SK-N-MC (cell line): ENCODE measurements at regions not wholly inside any gene's neighbourhood (a gene's known extent, or its start where the extent isn't known, plus 50 kb on each side); places are given as distances from the start of the nearest gene placed in this dataset.

Source experiments
- DNase-seq: peaks from one replicate; pipeline ENCODE4 v3.0.0-alpha.2; 2011; ENCODE audit warnings: low read depth, low spot score
- H3K27ac ChIP-seq: fragments of 200-600 bp; sonication (generic); 2 replicates; pipeline ENCODE4 v1.5.1; 2016; ENCODE audit warnings: mixed run types
- H3K36me3 ChIP-seq: fragments of 200-600 bp; sonication (generic); 2 replicates; pipeline ENCODE4 v1.6.1; 2017; ENCODE audit warnings: antibody characterized with exemption, low read length, mixed read lengths; ENCODE audit not compliant: insufficient read depth
- H3K4me3 ChIP-seq: fragments of 200-600 bp; sonication (generic); 2 replicates; pipeline ENCODE4 v1.5.1; 2016
- H3K9ac ChIP-seq: fragments of 200-600 bp; sonication (generic); 2 replicates; pipeline ENCODE4 v1.8.0; 2017; ENCODE audit warnings: mixed run types, mixed read lengths; ENCODE audit not compliant: insufficient read length
- H3K9me3 ChIP-seq: fragments of 200-600 bp; sonication (generic); 2 replicates; pipeline ENCODE4 v1.6.1; 2017; ENCODE audit warnings: low read depth, mild to moderate bottlenecking, antibody characterized with exemption, low read length, moderate library complexity, mixed read lengths
- EZH2 ChIP-seq: fragments of 200-600 bp; sonication (generic); IDR thresholded peaks from one replicate; pipeline ENCODE4 v1.6.1; 2017; ENCODE audit warnings: antibody characterized with exemption
- FOXP2 ChIP-seq: optimal IDR thresholded peaks from 2 replicates; pipeline ENCODE3; 2011; ENCODE audit warnings: mild to moderate bottlenecking, moderate library complexity; ENCODE audit not compliant: insufficient read depth; ENCODE audit errors: extremely low read length, control extremely low read depth
- POLR2AphosphoS5 ChIP-seq: IDR thresholded peaks from 2 replicates; pipeline ENCODE4 v1.6.1; 2012; ENCODE audit warnings: mild to moderate bottlenecking, low read depth, low read length, borderline replicate concordance

- H3K27ac ChIP-seq: peak overlapping the region; percentile 96
Observed at GRCh38 chr7:131072505-131073091, 255.1 kb upstream of the MKLN1 start.

GRCh38 chr7:131074043-131074442, 253.6 kb upstream of the MKLN1 start:
- Histone ChIP-seq H3K27ac (no peak overlapping the region), H3K9ac (no peak overlapping the region), H3K36me3 (0 out of 2 replicates have a peak, but pooled peaks cover 12% of the 10 kb centered on the region), H3K9me3 (no peaks in the 10 kb centered on the region), H3K4me3 (no peak overlapping the region)
- TF ChIP-seq EZH2: no peak
- TF ChIP-seq POLR2AphosphoS5: no peak
- no peak for TF ChIP-seq FOXP2
- DNase-seq: no peak

More at GRCh38 chr7:131072505-131073091, 255.1 kb upstream of the MKLN1 start:
- no peak for TF ChIP-seq EZH2
- no peak; the same call in 1 of the 2 replicates for TF ChIP-seq POLR2AphosphoS5
- no peak for TF ChIP-seq FOXP2
- no peaks in the 10 kb centered on the region for H3K9me3 ChIP-seq
- DNase-seq: peak; percentile 70
- 0 out of 2 replicates have a peak, but pooled peaks cover 12% of the 10 kb centered on the region for H3K36me3 ChIP-seq
- H3K4me3 ChIP-seq: peak overlapping the region; percentile 75
- H3K9ac ChIP-seq: peak overlapping the region; percentile 56

GRCh38 chr7:131074585-131074984, 253.1 kb upstream of the MKLN1 start:
- no peak for TF ChIP-seq FOXP2
- TF ChIP-seq EZH2: no peak
- no peak for TF ChIP-seq POLR2AphosphoS5
- no peak for DNase-seq
- Histone ChIP-seq H3K9me3 (no peaks in the 10 kb centered on the region), H3K9ac (no peak overlapping the region), H3K36me3 (0 out of 2 replicates have a peak, but pooled peaks cover 12% of the 10 kb centered on the region), H3K4me3 (no peak overlapping the region), H3K27ac (no peak overlapping the region)

GRCh38 chr7:131075406-131075805, 252.3 kb upstream of the MKLN1 start:
- DNase-seq: no peak
- 0 out of 2 replicates have a peak, but pooled peaks cover 12% of the 10 kb centered on the region for H3K36me3 ChIP-seq
- H3K27ac ChIP-seq: no peak overlapping the region
- H3K9ac ChIP-seq: no peak overlapping the region
- H3K4me3 ChIP-seq: no peak overlapping the region
- H3K9me3 ChIP-seq: no peaks in the 10 kb centered on the region
- TF ChIP-seq FOXP2 (no peak), EZH2 (no peak), POLR2AphosphoS5 (no peak)

GRCh38 chr7:131076032-131076431, 251.6 kb upstream of the MKLN1 start:
- DNase-seq: no peak
- Histone ChIP-seq H3K36me3 (0 out of 2 replicates have a peak, but pooled peaks cover 12% of the 10 kb centered on the region), H3K9ac (no peak overlapping the region)

GRCh38 chr7:131076711-131077181, 250.9 kb upstream of the MKLN1 start:
- no peak for DNase-seq
- peak overlapping the region; percentile 79 for H3K27ac ChIP-seq

More at GRCh38 chr7:131076032-131076431, 251.6 kb upstream of the MKLN1 start:
- Histone ChIP-seq H3K9me3 (no peaks in the 10 kb centered on the region), H3K27ac (peak overlapping the region; percentile 79; the same call in 1 of the 2 replicates), H3K4me3 (no peak overlapping the region)
- TF ChIP-seq EZH2: no peak
- no peak for TF ChIP-seq FOXP2
- TF ChIP-seq POLR2AphosphoS5: no peak

GRCh38 chr7:131077735-131078134, 249.9 kb upstream of the MKLN1 start:
- no peaks in the 10 kb centered on the region for H3K9me3 ChIP-seq
- no peak overlapping the region for H3K4me3 ChIP-seq
- no peak for DNase-seq
- peak overlapping the region; percentile 79 for H3K27ac ChIP-seq
- peak overlapping the region; percentile 48 for H3K9ac ChIP-seq
- TF ChIP-seq EZH2 (no peak), POLR2AphosphoS5 (no peak), FOXP2 (no peak)
- H3K36me3 ChIP-seq: 0 out of 2 replicates have a peak, but pooled peaks cover 12% of the 10 kb centered on the region

More at GRCh38 chr7:131076711-131077181, 250.9 kb upstream of the MKLN1 start:
- no peak for TF ChIP-seq POLR2AphosphoS5
- no peak for TF ChIP-seq FOXP2
- no peak for TF ChIP-seq EZH2
- Histone ChIP-seq H3K4me3 (peak overlapping the region; percentile 29; the same call in 1 of the 2 replicates), H3K9me3 (no peaks in the 10 kb centered on the region), H3K36me3 (0 out of 2 replicates have a peak, but pooled peaks cover 12% of the 10 kb centered on the region), H3K9ac (peak overlapping the region; percentile 48)

- H3K27ac ChIP-seq: no peak overlapping the region
- H3K9me3 ChIP-seq: no peaks in the 10 kb centered on the region; the same call in 1 of the 2 replicates
- no peak overlapping the region for H3K4me3 ChIP-seq
- DNase-seq: no peak
- no peak overlapping the region for H3K9ac ChIP-seq
- TF ChIP-seq EZH2: no peak
- no peak for TF ChIP-seq FOXP2
- TF ChIP-seq POLR2AphosphoS5: no peak
- H3K36me3 ChIP-seq: peaks cover 18% of the 10 kb centered on the region
Observed at GRCh38 chr7:131080754-131081153, 246.9 kb upstream of the MKLN1 start.

- DNase-seq: no peak
- peaks cover 19% of the 10 kb centered on the region for H3K36me3 ChIP-seq
- no peak overlapping the region for H3K9ac ChIP-seq
- no peaks in the 10 kb centered on the region; the same call in 1 of the 2 replicates for H3K9me3 ChIP-seq
- H3K27ac ChIP-seq: no peak overlapping the region
- no peak for TF ChIP-seq EZH2
- no peak for TF ChIP-seq FOXP2
- no peak for TF ChIP-seq POLR2AphosphoS5
- no peak overlapping the region for H3K4me3 ChIP-seq
Observed at GRCh38 chr7:131081308-131081707, 246.4 kb upstream of the MKLN1 start.
